Endothelial cell (in vitro differentiated cells): ENCODE measurements at regions not wholly inside any gene's neighbourhood (a gene's known extent, or its start where the extent isn't known, plus 50 kb on each side); places are given as distances from the start of the nearest gene placed in this dataset.

Experiments
- DNase-seq: peaks from one replicate; pipeline ENCODE4 v3.0.0; 2021; ENCODE audit warnings: low spot score
- H3K27ac Mint-ChIP-seq: one replicate; pipeline ENCODE4 v1.8.0; 2021; ENCODE audit warnings: mixed read lengths, inconsistent platforms; ENCODE audit not compliant: unreplicated experiment
- H3K27me3 Mint-ChIP-seq: one replicate; pipeline ENCODE4 v1.8.0; 2021; ENCODE audit warnings: mild to moderate bottlenecking, moderate library complexity, mixed read lengths, inconsistent platforms; ENCODE audit not compliant: unreplicated experiment
- H3K36me3 Mint-ChIP-seq: one replicate; pipeline ENCODE4 v1.8.0; 2021; ENCODE audit warnings: mild to moderate bottlenecking, low read depth, mixed read lengths, inconsistent platforms; ENCODE audit not compliant: unreplicated experiment
- H3K4me1 Mint-ChIP-seq: one replicate; pipeline ENCODE4 v1.8.0; 2021; ENCODE audit warnings: mild to moderate bottlenecking, mixed read lengths, inconsistent platforms; ENCODE audit not compliant: unreplicated experiment
- H3K4me3 Mint-ChIP-seq: one replicate; pipeline ENCODE4 v1.8.0; 2021; ENCODE audit warnings: mild to moderate bottlenecking, mixed read lengths, inconsistent platforms; ENCODE audit not compliant: unreplicated experiment
- H3K9me3 Mint-ChIP-seq: one replicate; pipeline ENCODE4 v1.8.0; 2021; ENCODE audit warnings: mixed read lengths, inconsistent platforms; ENCODE audit not compliant: unreplicated experiment
- CTCF ChIP-seq: fragments of 200-600 bp; sonication (generic); IDR thresholded peaks from one replicate; pipeline ENCODE4 v1.5.0; 2021; ENCODE audit warnings: antibody characterized with exemption; ENCODE audit not compliant: unreplicated experiment

- Mint-ChIP-seq H3K27ac (no peak overlapping the region), H3K4me3 (no peak overlapping the region), H3K4me1 (no peaks in the 10 kb centered on the region), H3K9me3 (no peaks in the 10 kb centered on the region), H3K27me3 (no peaks in the 10 kb centered on the region), H3K36me3 (no peaks in the 10 kb centered on the region)
- DNase-seq: no peak
- TF ChIP-seq CTCF: no peak
Measured at GRCh38 chr18:60193780-60194179, 178.8 kb downstream of the MC4R start.

DNA sequence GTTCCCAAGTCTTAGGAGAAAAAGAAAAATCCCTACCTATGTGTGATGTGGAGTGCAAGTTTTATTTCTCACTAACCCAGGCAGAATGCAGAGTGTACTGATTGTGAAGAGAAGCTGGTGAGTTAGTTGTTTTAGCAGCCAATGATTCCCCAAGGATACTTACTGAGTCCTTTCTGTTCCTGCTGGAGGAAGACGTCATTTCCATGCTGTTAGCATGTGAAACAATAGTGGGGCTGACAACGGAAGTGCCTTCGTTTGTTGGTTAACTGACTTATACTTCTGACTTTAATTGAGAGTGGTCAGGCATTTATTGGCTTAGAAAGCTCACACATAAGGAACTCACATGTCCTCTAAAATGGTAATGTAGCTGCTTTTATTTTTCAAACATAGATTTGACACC, 180.6 kb downstream of the MC4R start:
- H3K36me3 Mint-ChIP-seq: no peaks in the 10 kb centered on the region
- no peak for TF ChIP-seq CTCF
- no peak for DNase-seq
- no peaks in the 10 kb centered on the region for H3K27me3 Mint-ChIP-seq
- H3K27ac Mint-ChIP-seq: no peak overlapping the region
- no peaks in the 10 kb centered on the region for H3K9me3 Mint-ChIP-seq
- no peaks in the 10 kb centered on the region for H3K4me1 Mint-ChIP-seq
- H3K4me3 Mint-ChIP-seq: no peak overlapping the region

GRCh38 chr18:60189856-60190255, 182.7 kb downstream of the MC4R start:
- Mint-ChIP-seq H3K4me3 (no peak overlapping the region), H3K36me3 (no peaks in the 10 kb centered on the region), H3K27ac (no peak overlapping the region), H3K9me3 (no peaks in the 10 kb centered on the region), H3K27me3 (no peaks in the 10 kb centered on the region), H3K4me1 (no peaks in the 10 kb centered on the region)
- TF ChIP-seq CTCF: no peak
- no peak for DNase-seq

DNA sequence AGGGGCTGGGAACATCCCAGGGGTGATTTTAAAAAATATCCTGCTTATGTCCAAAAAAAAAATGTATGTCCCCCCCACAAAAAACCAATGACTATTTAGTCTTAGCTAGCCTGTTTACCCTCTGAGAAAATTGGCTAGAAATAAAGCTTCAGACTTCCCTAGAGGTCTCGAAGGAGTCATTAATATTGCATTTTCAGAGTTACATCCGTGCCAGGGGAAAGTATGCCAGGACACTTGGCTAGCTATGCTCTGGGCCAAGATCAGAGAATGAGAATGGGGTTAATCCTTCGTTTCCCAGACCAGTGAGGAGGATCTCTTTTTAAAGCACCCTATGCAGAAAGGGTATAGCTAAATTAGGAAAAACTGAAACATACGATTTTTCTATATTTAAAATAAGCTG, 183.6 kb downstream of the MC4R start:
- no peaks in the 10 kb centered on the region for H3K36me3 Mint-ChIP-seq
- H3K4me1 Mint-ChIP-seq: no peaks in the 10 kb centered on the region
- no peak for TF ChIP-seq CTCF
- no peaks in the 10 kb centered on the region for H3K27me3 Mint-ChIP-seq
- H3K4me3 Mint-ChIP-seq: no peak overlapping the region
- H3K9me3 Mint-ChIP-seq: no peaks in the 10 kb centered on the region
- no peak for DNase-seq
- no peak overlapping the region for H3K27ac Mint-ChIP-seq

- Mint-ChIP-seq H3K4me3 (no peak overlapping the region), H3K27ac (no peak overlapping the region), H3K9me3 (no peaks in the 10 kb centered on the region)
Measured at GRCh38 chr18:60182223-60182622, 190.4 kb downstream of the MC4R start.

More at GRCh38 chr18:60182223-60182622, 190.4 kb downstream of the MC4R start:
- no peaks in the 10 kb centered on the region for H3K4me1 Mint-ChIP-seq
- no peaks in the 10 kb centered on the region for H3K36me3 Mint-ChIP-seq
- no peak for TF ChIP-seq CTCF
- no peaks in the 10 kb centered on the region for H3K27me3 Mint-ChIP-seq
- no peak for DNase-seq
